ENCODE measurements at regions not wholly inside any gene's neighbourhood (a gene's known extent, or its start where the extent isn't known, plus 50 kb on each side); places are given as distances from the start of the nearest gene placed in this dataset.

- peak; percentile 86 for TF ChIP-seq YY1 (IDR thresholded peaks at IDR 0.05)
- peak; percentile 71 for TF ChIP-seq HNF4G (IDR thresholded peaks at IDR 0.05)
Observed at GRCh38 chr6:6808915-6809314, 220.4 kb downstream of the LY86 start (continued).

- Histone ChIP-seq H3K9me3 (ENCODE audit: control insufficient read depth in 4 of 4, low read length in 3 of 4) (no peaks in the 10 kb centered on the region), H3K27me3 (ENCODE audit: control insufficient read depth in 4 of 4, insufficient read depth in 4 of 4, low read length in 3 of 4) (no peaks in the 10 kb centered on the region), H3K36me3 (ENCODE audit: control insufficient read depth in 4 of 4, insufficient read depth in 3 of 4, low read depth in 1 of 4, low read length in 3 of 4) (no peaks in the 10 kb centered on the region), H3K9ac (ENCODE audit: low read depth in 1 of 2, low read length in 2 of 2) (peak overlapping the region in 1 of 2 donors; percentile 83), H3K4me1 (ENCODE audit: control insufficient read depth in 4 of 4, insufficient read depth in 4 of 4, low read length in 3 of 4) (peaks cover 3 to 18% (median 11%) of the 10 kb centered on the region in 4 donors), H3K4me3 (ENCODE audit: low read depth in 1 of 3, low read length in 3 of 3) (peak overlapping the region in 2 of 3 donors; percentile 30 to 43), H3K27ac (ENCODE audit: low read depth in 1 of 2, low read length in 2 of 2) (peak overlapping the region; percentile 73 to 98)
- DNase-seq (ENCODE audit: low spot score) = no peak
- 63% methylated on average over 6 of the region's 6 CpGs for WGBS
- TF ChIP-seq RAD21 (IDR thresholded peaks at IDR 0.05) = no peak
Observed at GRCh38 chr6:6810727-6811126, 222.2 kb downstream of the LY86 start.

GRCh38 chr6:6811128-6812009, 222.8 kb downstream of the LY86 start:
- TF ChIP-seq CTCF (IDR thresholded peaks at IDR 0.05; ENCODE audit: low read depth, low read length, missing input control) = no peak
- TF ChIP-seq HNF4G (IDR thresholded peaks at IDR 0.05) = peak; percentile 63
- TF ChIP-seq YY1 (IDR thresholded peaks at IDR 0.05) = peak; percentile 61
- peak; percentile 81 for TF ChIP-seq RXRA (IDR thresholded peaks at IDR 0.05)
- peak; percentile 88 to 91 for TF ChIP-seq HNF4A (conservative IDR thresholded peaks at IDR 0.05)
- peak; percentile 87 for TF ChIP-seq SP1 (IDR thresholded peaks at IDR 0.05)
- TF ChIP-seq REST (IDR thresholded peaks at IDR 0.05) = peak; percentile 40
- peak; percentile 38 for TF ChIP-seq ZBTB33 (IDR thresholded peaks at IDR 0.05)
- TF ChIP-seq GABPA (IDR thresholded peaks at IDR 0.05 in 1 of 2, conservative IDR thresholded peaks at IDR 0.05 in 1 of 2) = peak in 1 of 2 donors; percentile 45
- TF ChIP-seq FOXA1 (IDR thresholded peaks at IDR 0.05) = no peak
- TF ChIP-seq FOXA2 (IDR thresholded peaks at IDR 0.05) = peak; percentile 58
- peak; percentile 71 for TF ChIP-seq MAX (IDR thresholded peaks at IDR 0.05)
- peak; percentile 80 for TF ChIP-seq ATF3 (IDR thresholded peaks at IDR 0.05)
- TF ChIP-seq JUND (IDR thresholded peaks at IDR 0.05) = peak; percentile 89 to 93
- TF ChIP-seq TAF1 (conservative IDR thresholded peaks at IDR 0.05) = no peak
- peak in 1 of 2 donors; percentile 11 for TF ChIP-seq EGR1 (IDR thresholded peaks at IDR 0.05; ENCODE audit: low read depth in 2 of 2)
- peak; percentile 32 to 55 for TF ChIP-seq RAD21 (IDR thresholded peaks at IDR 0.05)
- TF ChIP-seq NR2F2 (IDR thresholded peaks at IDR 0.05) = peak; percentile 72
- Histone ChIP-seq H3K4me1 (ENCODE audit: control insufficient read depth in 4 of 4, insufficient read depth in 4 of 4, low read length in 3 of 4) (peaks cover 3 to 18% (median 11%) of the 10 kb centered on the region in 4 donors), H3K4me3 (ENCODE audit: low read depth in 1 of 3, low read length in 3 of 3) (peak overlapping the region in 2 of 3 donors; percentile 30 to 43), H3K27ac (ENCODE audit: low read depth in 1 of 2, low read length in 2 of 2) (peak overlapping the region; percentile 73 to 98), H3K36me3 (ENCODE audit: control insufficient read depth in 4 of 4, insufficient read depth in 3 of 4, low read depth in 1 of 4, low read length in 3 of 4) (no peaks in the 10 kb centered on the region), H3K9me3 (ENCODE audit: control insufficient read depth in 4 of 4, low read length in 3 of 4) (no peaks in the 10 kb centered on the region), H3K27me3 (ENCODE audit: control insufficient read depth in 4 of 4, insufficient read depth in 4 of 4, low read length in 3 of 4) (no peaks in the 10 kb centered on the region), H3K9ac (ENCODE audit: low read depth in 1 of 2, low read length in 2 of 2) (peak overlapping the region in 1 of 2 donors; percentile 83)
- WGBS = 10% methylated on average over 16 of the region's 16 CpGs
- no peak for DNase-seq (ENCODE audit: low spot score)

All from liver (tissue), 8 donors.